Choroid plexus epithelial cell (primary cell): ENCODE measurements at regions not wholly inside any gene's neighbourhood (a gene's known extent, or its start where the extent isn't known, plus 50 kb on each side); places are given as distances from the start of the nearest gene placed in this dataset.
"Not testable (repeated sequence)": the region's sequence is repeated elsewhere in the genome, so short reads cannot be mapped to it uniquely, and the experiment has no call there.

ENCODE experiments used
- DNase-seq: peaks from one replicate; pipeline ENCODE4 v3.0.0-alpha.2; 2010; ENCODE audit warnings: low read depth
- H3K4me3 ChIP-seq: 2 replicates; pipeline ENCODE4 v1.5.1; 2011; ENCODE audit warnings: low read depth, mild to moderate bottlenecking, control low read depth, low read length, moderate library complexity
- TF ChIP-seq, protein P1 (sequence below): conservative IDR thresholded peaks from 2 replicates; pipeline ENCODE4 v1.5.1; 2011; ENCODE audit warnings: low read depth, mild to moderate bottlenecking, control low read depth, inconsistent platforms, low read length, moderate library complexity

GRCh38 chr1:234896477-234897389 is 231.9 kb downstream of the TOMM20 start:
- DNase-seq: no peak
- H3K4me3 ChIP-seq: no peak overlapping the region
- TF ChIP-seq, protein P1, sequence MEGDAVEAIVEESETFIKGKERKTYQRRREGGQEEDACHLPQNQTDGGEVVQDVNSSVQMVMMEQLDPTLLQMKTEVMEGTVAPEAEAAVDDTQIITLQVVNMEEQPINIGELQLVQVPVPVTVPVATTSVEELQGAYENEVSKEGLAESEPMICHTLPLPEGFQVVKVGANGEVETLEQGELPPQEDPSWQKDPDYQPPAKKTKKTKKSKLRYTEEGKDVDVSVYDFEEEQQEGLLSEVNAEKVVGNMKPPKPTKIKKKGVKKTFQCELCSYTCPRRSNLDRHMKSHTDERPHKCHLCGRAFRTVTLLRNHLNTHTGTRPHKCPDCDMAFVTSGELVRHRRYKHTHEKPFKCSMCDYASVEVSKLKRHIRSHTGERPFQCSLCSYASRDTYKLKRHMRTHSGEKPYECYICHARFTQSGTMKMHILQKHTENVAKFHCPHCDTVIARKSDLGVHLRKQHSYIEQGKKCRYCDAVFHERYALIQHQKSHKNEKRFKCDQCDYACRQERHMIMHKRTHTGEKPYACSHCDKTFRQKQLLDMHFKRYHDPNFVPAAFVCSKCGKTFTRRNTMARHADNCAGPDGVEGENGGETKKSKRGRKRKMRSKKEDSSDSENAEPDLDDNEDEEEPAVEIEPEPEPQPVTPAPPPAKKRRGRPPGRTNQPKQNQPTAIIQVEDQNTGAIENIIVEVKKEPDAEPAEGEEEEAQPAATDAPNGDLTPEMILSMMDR: no peak

DNA sequence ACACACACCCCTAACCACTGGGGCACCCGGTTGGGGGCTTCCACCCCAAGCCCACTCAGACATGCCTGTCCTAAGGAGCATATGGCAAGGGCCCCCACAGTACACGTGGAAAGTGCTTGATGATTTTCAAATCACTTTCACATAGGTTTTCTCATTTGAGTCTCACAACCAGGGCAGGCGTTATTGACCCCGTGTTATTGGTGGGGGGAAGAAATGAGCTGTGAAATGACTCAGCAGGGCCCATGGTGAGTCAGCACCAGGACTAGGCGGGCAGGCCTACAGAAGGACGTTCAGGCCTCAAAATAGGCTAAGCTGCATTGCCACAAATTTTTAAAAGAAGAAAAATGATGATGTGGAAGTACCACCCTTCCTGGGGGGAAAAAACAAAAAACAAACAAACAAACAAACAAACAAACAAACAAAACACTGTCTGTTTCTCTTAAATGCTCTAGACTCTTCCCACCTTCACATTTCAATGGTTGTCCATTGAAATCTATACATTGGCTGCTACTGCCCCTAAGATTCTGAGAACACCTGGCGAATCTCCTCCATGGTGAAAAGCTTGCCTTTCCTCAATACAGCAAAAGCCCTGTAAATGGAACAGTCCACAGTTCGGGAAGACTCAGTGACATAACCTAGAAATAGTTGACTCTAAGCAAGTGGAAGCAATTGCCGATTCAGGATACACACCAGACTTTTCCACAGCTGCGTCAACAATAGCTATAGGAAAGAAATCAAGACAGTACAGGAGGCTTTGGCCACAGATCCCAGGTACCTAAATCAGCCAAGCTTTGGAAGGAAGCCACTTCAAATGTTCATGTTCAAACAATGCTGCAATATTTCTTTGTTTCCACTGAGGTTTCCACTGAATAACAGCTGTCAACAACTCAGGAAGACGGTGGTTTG is 234.7 kb downstream of the TOMM20 start:
- no peak overlapping the region for H3K4me3 ChIP-seq
- TF ChIP-seq, protein P1: no peak
- DNase-seq: peak; percentile 73

- TF ChIP-seq, protein P1: no peak
- no peak overlapping the region for H3K4me3 ChIP-seq
These were observed 235.3 kb downstream of the TOMM20 start for GRCh38 chr1:234893359-234893724.

GRCh38 chr1:234892642-234893041 is 236.0 kb downstream of the TOMM20 start:
- TF ChIP-seq, protein P1: no peak
- DNase-seq: no peak
- H3K4me3 ChIP-seq: no peak overlapping the region

More at GRCh38 chr1:234893359-234893724, 235.3 kb downstream of the TOMM20 start:
- no peak for DNase-seq

DNA sequence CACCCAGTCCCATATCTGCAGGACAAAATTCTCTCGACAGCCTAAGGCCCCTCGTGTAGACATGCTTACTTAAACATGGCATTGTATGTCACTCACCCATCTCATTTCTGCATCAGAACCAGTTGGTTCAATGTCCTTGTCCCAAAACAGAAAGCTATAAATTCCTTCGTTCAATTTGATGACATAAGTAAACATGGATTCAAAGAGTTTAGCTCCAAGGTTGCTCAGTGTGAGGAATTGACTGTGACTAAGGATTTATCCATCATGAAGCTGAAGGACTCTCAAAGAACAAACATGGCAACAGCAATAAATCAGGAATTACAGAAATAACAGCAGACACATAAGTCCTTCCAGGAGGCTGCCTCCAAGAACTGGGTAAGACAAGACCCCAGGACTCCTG is 237.2 kb downstream of the TOMM20 start:
- TF ChIP-seq, protein P1: no peak
- H3K4me3 ChIP-seq: no peak overlapping the region

GRCh38 chr1:234889643-234890042 is 239.0 kb downstream of the TOMM20 start:
- TF ChIP-seq, protein P1: no peak
- no peak for DNase-seq
- H3K4me3 ChIP-seq: no peak overlapping the region

More for the DNA sequence above, 237.2 kb downstream of the TOMM20 start:
- DNase-seq: no peak

GRCh38 chr1:234888247-234888646 is 240.4 kb downstream of the TOMM20 start:
- H3K4me3 ChIP-seq, DNase-seq: not testable (repeated sequence)
